ENCODE measurements at regions not wholly inside any gene's neighbourhood (a gene's known extent, or its start where the extent isn't known, plus 50 kb on each side); places are given as distances from the start of the nearest gene placed in this dataset.
"Not testable (repeated sequence)": the region's sequence is repeated elsewhere in the genome, so short reads cannot be mapped to it uniquely, and the experiment has no call there.

DNA sequence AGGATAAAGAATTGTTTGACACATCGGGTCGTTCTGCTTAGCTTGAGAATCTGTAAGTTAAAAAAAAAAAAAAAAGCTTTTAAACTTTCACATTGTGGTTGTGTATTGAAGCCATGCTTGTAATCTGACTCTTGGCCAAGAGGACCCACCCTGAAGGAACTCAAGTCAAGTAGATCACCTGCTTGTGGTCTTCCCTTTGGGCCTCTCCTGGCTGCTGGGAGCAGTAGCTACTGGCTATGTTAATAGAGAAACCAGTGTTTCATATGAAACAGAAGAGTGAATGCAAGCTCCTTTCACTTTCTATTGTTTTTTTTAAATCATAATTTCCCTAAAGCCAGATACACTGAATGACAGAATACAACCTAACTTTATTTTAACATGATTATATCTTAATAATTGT, 402.4 kb upstream of the NDST4 start:
- Histone ChIP-seq H3K27ac (no peak overlapping the region), H3K9me3 (no peaks in the 10 kb centered on the region), H3K4me3 (no peak overlapping the region), H3K27me3 (no peaks in the 10 kb centered on the region), H3K4me1 (no peaks in the 10 kb centered on the region), H3K36me3 (no peaks in the 10 kb centered on the region)
- DNase-seq: no peak
- no peak for TF ChIP-seq POLR2A (IDR thresholded peaks at IDR 0.05)
- TF ChIP-seq, protein P1, sequence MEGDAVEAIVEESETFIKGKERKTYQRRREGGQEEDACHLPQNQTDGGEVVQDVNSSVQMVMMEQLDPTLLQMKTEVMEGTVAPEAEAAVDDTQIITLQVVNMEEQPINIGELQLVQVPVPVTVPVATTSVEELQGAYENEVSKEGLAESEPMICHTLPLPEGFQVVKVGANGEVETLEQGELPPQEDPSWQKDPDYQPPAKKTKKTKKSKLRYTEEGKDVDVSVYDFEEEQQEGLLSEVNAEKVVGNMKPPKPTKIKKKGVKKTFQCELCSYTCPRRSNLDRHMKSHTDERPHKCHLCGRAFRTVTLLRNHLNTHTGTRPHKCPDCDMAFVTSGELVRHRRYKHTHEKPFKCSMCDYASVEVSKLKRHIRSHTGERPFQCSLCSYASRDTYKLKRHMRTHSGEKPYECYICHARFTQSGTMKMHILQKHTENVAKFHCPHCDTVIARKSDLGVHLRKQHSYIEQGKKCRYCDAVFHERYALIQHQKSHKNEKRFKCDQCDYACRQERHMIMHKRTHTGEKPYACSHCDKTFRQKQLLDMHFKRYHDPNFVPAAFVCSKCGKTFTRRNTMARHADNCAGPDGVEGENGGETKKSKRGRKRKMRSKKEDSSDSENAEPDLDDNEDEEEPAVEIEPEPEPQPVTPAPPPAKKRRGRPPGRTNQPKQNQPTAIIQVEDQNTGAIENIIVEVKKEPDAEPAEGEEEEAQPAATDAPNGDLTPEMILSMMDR (IDR thresholded peaks at IDR 0.05): no peak
- intact Hi-C loops (cut with DNase I; ENCODE audit: low total_unique reads): no loop called here

DNA sequence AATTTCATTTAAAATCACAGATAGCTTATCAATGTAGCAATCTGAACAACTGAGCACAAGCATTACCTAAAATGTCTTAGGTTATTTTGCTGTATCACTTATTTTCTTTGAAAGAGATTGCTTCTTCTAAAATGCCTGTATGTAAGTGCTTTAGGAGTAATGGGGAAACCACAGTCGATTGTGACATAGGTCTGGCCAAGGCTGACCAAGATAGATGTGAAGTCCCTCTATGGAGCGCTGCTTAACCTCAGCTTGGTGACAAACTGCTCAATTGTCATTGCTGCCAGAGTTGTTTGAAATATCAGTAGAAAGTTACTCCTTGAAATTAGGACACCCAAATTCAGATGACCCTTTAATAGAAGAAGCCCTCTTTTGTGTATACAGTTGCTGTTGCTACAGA, 401.9 kb upstream of the NDST4 start:
- Histone ChIP-seq H3K4me1 (no peaks in the 10 kb centered on the region), H3K4me3 (no peak overlapping the region), H3K36me3 (no peaks in the 10 kb centered on the region), H3K27ac (no peak overlapping the region), H3K9me3 (no peaks in the 10 kb centered on the region), H3K27me3 (no peaks in the 10 kb centered on the region)
- no peak for DNase-seq
- TF ChIP-seq, protein P1 (IDR thresholded peaks at IDR 0.05): no peak
- no peak for TF ChIP-seq POLR2A (IDR thresholded peaks at IDR 0.05)
- intact Hi-C loops (cut with DNase I; ENCODE audit: low total_unique reads): no loop called here

DNA sequence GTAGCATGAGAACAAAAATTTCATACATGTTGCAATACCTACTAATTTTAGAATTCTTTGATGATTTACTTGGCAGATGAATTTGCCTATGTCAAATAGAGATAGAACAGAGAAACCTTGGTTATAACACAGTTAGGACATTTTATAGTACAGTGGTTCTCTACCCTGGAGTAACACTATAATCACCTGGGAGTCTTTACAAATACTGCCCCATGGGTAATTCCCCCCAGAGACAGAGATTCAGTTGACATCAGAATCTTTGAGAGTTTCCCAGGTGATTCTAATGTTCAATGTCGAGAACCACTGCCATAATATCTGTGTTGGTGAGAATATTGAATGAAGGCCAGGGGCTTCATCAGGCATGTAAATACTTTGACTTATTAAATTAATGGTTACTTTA, 401.3 kb upstream of the NDST4 start:
- no peak for DNase-seq
- H3K4me1 ChIP-seq: no peaks in the 10 kb centered on the region
- H3K36me3 ChIP-seq: no peaks in the 10 kb centered on the region
- H3K9me3 ChIP-seq: no peaks in the 10 kb centered on the region
- TF ChIP-seq, protein P1 (IDR thresholded peaks at IDR 0.05): no peak
- no peak for TF ChIP-seq POLR2A (IDR thresholded peaks at IDR 0.05)
- no peak overlapping the region for H3K4me3 ChIP-seq
- no peak overlapping the region for H3K27ac ChIP-seq
- intact Hi-C loops (cut with DNase I; ENCODE audit: low total_unique reads): no loop called here
- H3K27me3 ChIP-seq: no peaks in the 10 kb centered on the region

DNA sequence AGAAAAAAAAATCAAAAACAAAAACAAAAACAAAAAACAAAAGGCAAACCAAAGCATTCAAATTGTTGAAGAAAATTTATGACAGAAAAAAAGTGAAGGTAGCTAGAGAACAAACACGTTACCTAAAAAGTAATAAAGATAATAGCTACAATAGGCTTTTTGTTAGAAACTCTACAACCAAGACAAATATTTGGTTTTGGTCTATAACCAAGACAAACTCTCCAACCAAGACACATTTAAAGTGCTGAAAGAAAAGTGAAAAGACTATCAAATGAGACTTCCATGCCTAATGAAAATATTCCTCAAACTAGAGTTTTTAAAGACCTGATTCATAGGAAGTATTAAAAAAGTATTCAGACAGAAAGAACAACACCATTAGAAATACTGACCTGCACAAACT, 391.9 kb upstream of the NDST4 start:
- no peak for DNase-seq
- intact Hi-C loops (cut with DNase I; ENCODE audit: low total_unique reads): no loop called here
- H3K4me3 ChIP-seq: no peak overlapping the region
- no peak for TF ChIP-seq POLR2A (IDR thresholded peaks at IDR 0.05)
- TF ChIP-seq, protein P1 (IDR thresholded peaks at IDR 0.05): no peak
- H3K9me3 ChIP-seq: no peaks in the 10 kb centered on the region
- no peaks in the 10 kb centered on the region for H3K27me3 ChIP-seq
- H3K4me1 ChIP-seq: no peaks in the 10 kb centered on the region
- no peak overlapping the region for H3K27ac ChIP-seq
- no peaks in the 10 kb centered on the region for H3K36me3 ChIP-seq

DNA sequence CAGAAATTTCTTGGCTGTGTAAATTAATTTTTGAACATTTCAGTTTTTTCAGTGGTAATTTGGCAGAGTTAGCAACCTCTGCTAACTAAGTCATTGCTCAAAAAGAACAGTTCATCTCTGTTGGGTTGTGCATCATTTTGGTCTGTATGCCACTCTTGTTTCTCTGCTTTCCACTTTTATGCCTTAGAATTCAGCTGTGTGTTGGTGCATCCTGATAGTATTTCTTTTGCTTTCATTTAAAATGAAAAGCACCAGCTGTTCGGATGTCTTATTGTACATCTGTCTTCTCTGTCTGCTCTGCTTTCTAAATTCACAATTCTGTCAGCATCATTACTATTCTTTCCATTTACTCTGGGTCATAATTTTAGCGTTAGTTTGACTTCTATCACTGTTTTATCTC, 388.2 kb upstream of the NDST4 start:
- Histone ChIP-seq H3K9me3 (no peaks in the 10 kb centered on the region), H3K36me3 (no peaks in the 10 kb centered on the region), H3K4me1 (no peaks in the 10 kb centered on the region), H3K4me3 (no peak overlapping the region), H3K27ac (no peak overlapping the region), H3K27me3 (no peaks in the 10 kb centered on the region)
- TF ChIP-seq, protein P1 (IDR thresholded peaks at IDR 0.05): no peak
- no peak for TF ChIP-seq POLR2A (IDR thresholded peaks at IDR 0.05)
- intact Hi-C loops (cut with DNase I; ENCODE audit: low total_unique reads): no loop called here
- DNase-seq: no peak

DNA sequence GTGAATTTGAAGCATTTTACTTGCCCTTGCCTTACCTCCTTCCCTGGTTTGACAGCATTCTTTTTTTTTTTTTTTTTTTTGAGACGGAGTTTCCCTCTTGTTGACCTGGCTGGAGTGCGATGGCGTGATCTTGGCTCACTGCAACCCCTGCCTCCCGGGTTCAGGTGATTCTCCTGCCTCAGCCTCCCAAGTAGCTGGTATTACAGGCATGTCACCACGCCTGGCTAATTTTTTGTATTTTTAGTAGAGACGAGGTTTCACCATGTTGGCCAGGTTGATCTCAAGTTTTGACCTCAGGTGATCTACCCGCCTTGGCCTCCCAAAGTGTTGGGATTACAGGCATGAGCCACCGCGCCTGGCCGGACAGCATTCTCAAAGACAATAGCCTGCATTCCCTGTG, 380.4 kb upstream of the NDST4 start:
- H3K4me3 ChIP-seq; H3K27ac ChIP-seq; H3K27me3 ChIP-seq; H3K9me3 ChIP-seq; H3K4me1 ChIP-seq; intact Hi-C loops (cut with DNase I; ENCODE audit: low total_unique reads); DNase-seq; H3K36me3 ChIP-seq: not testable (repeated sequence)
